ENCODE measurements at regions not wholly inside any gene's neighbourhood (a gene's known extent, or its start where the extent isn't known, plus 50 kb on each side); places are given as distances from the start of the nearest gene placed in this dataset.
"Not testable (repeated sequence)": the region's sequence is repeated elsewhere in the genome, so short reads cannot be mapped to it uniquely, and the experiment has no call there.

DNA sequence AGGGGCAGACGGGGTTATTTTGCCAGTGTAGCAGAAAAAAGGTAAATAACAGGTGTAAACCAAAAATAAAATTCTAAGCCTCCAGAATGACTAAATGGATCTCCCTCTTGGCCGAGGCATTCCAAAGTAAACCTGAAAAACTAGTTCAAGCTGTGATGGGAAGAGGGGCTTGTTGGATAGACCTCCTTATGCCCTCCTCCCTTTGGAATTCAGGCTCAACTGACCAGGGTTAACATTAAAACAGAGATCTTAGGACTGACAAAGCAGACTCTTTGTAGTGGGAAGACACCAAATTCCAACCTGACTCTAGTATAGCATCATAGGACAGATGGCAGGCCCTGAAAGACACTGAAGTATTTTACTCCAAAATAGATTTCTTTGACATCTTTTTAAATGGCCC, 113.8 kb upstream of the ITGB1 start:
- peaks cover 5% of the 10 kb centered on the region for H3K9me3 Mint-ChIP-seq

DNA sequence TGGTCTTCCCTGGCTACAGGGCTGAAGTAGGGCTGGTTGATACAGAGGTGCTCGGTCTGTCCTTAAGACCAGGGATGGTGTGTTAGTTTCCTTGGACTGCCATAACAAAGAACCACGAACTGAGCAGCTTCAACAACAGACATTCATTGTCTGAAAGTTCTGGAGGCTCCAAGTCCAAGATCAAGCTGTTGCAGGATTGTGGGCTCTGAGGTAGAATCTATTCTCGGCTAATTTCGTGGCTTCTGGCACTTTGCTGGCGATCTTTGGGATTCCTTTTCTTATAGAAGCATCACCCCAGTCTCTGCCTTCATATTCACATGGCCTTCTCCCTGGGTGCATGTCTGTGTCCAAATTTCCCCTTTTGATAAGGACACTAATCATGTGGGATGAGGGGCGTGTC, 112.1 kb upstream of the ITGB1 start:
- CTCF ChIA-PET: no interaction called here
- Mint-ChIP-seq H3K4me1 (no peaks in the 10 kb centered on the region), H3K4me3 (no peak overlapping the region), H3K27me3 (peaks cover 4% of the 10 kb centered on the region), H3K27ac (no peak overlapping the region), H3K9me3 (peaks cover 7% of the 10 kb centered on the region), H3K36me3 (no peaks in the 10 kb centered on the region)
- DNase-seq: no peak

More for the DNA sequence above, 113.8 kb upstream of the ITGB1 start:
- peaks cover 4% of the 10 kb centered on the region for H3K27me3 Mint-ChIP-seq
- H3K4me3 Mint-ChIP-seq: no peak overlapping the region
- H3K27ac Mint-ChIP-seq: no peak overlapping the region
- no peaks in the 10 kb centered on the region for H3K4me1 Mint-ChIP-seq
- DNase-seq: no peak
- CTCF ChIA-PET: no interaction called here
- H3K36me3 Mint-ChIP-seq: no peaks in the 10 kb centered on the region

DNA sequence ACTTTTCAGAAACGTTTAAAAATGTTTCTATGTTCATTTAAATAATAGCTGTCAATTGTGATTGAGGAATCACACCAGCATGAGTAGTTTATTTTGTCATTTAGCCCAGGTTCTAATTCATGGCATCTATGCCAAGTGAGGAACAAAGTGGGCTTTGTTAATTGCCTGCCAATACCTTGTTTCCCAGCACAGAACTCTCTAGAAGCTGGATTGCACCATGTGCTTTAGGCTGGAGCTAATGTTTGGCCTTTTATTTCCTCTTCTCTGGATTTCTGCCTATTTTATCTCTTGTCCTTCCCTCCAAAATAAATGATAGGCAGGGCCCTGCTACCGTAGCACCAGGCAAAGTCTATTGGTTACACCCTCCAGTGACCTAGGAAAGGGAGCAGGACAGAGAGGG, 109.9 kb upstream of the ITGB1 start:
- H3K27ac Mint-ChIP-seq: no peak overlapping the region
- H3K9me3 Mint-ChIP-seq: peaks cover 7% of the 10 kb centered on the region
- DNase-seq: no peak
- H3K4me3 Mint-ChIP-seq: no peak overlapping the region
- H3K27me3 Mint-ChIP-seq: peaks cover 4% of the 10 kb centered on the region
- no peaks in the 10 kb centered on the region for H3K36me3 Mint-ChIP-seq
- CTCF ChIA-PET: no interaction called here
- H3K4me1 Mint-ChIP-seq: no peaks in the 10 kb centered on the region

DNA sequence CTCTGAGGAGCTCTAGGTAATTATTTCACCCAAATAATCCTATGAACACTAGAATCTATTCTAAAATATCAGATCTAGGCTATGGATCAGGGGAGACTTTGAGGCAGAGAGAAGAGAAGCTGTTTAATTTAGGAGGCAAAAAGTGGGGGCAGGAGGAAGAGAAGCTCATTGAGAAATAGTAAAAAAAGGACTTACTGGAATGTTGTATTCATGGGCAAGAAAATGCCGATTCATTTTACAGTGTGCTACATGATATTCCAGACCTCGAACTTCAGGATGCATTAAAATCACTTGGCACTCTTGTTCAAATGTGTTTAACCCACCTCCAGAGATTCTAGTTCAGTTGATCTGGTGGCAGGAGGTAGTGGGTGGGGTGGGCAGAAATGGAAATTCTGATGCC, 109.5 kb upstream of the ITGB1 start:
- Mint-ChIP-seq H3K27ac (no peak overlapping the region), H3K4me1 (no peaks in the 10 kb centered on the region), H3K27me3 (peaks cover 4% of the 10 kb centered on the region), H3K9me3 (peaks cover 7% of the 10 kb centered on the region), H3K36me3 (no peaks in the 10 kb centered on the region), H3K4me3 (no peak overlapping the region)
- CTCF ChIA-PET: no interaction called here
- no peak for DNase-seq

DNA sequence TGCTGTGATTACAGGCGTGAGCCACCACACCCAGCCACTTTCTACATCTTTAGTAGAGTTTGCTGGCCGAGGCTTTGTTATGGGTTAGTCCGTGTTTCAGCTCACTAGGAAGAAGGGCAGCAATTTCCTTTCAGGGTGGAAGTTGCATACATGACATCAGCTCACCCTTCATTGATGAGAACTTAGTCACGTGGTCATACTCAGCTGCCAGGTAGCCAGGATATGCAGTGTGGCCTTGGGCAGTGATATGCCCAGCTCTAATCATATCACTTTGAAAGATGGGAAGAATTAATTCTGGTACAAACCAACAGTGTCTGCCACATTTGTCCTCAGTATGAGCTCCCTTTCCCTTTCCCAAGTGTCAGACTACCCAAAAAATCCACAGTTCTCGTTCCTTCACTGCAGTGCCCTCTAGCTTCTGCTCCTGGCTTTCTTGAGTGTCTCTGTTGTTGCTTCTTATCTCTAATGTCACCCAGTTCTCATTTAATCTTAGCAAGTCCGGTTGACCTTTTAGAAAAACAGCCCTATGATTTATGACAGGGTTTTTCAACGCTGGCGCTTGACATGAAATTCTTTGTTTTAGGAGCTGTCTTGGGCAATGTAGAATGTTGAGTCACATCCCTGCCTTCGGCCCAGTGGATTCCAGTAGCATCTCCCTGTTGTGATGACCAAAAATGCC, 108.7 kb upstream of the ITGB1 start:
- H3K36me3 Mint-ChIP-seq: no peaks in the 10 kb centered on the region
- H3K27ac Mint-ChIP-seq: no peak overlapping the region
- H3K9me3 Mint-ChIP-seq: peaks cover 7% of the 10 kb centered on the region
- no peak for DNase-seq
- CTCF ChIA-PET: interaction anchor here (0.9 kb wide), 1 partner anchor 89 kb away, joined by 3 read pairs; no protein-coding TSS in a partner anchor
- H3K4me1 Mint-ChIP-seq: no peaks in the 10 kb centered on the region
- H3K4me3 Mint-ChIP-seq: no peak overlapping the region
- H3K27me3 Mint-ChIP-seq: peaks cover 4% of the 10 kb centered on the region

DNA sequence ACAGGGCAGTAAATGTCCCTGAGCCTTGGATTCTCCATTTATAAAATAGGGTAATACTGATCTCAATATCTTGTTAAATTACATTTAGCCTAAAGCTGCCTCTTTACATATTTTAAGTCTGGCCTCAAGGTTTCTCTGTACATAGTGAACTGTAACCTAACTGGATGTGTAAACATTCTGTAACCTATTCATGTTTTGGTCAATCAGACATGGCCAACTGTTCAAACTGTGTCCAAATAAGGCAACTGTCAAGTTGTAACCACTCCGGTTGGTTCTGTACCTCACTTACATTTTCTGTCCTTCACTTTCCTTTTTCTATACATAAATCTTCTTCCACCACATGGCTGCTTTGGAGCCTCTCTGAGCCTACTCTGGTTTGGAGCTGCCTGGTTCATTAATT, 107.1 kb upstream of the ITGB1 start:
- Mint-ChIP-seq H3K4me3 (no peak overlapping the region), H3K27ac (no peak overlapping the region), H3K36me3 (no peaks in the 10 kb centered on the region), H3K27me3 (peaks cover 4% of the 10 kb centered on the region), H3K4me1 (no peaks in the 10 kb centered on the region), H3K9me3 (peaks cover 3% of the 10 kb centered on the region)
- CTCF ChIA-PET: no interaction called here
- DNase-seq: no peak

DNA sequence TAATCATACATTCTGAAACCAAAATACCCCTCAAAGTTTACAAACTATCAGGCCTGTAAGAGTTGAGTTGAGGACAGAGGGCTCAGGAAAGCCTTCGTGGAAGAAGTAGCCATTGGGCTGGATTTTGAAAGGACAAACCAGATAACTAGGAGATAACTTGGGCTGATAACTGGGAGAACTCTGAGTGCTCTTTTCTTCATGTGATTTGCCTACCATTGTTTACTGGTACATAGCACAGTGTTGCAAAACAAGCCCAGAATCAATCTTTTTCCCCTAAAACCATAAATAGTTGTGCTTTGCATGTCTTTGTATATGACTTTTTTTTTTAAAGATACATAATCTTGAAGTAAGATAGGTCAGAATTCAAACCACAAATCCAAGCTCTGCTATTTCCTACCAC, 106.7 kb upstream of the ITGB1 start:
- CTCF ChIA-PET: no interaction called here
- no peak for DNase-seq
- Mint-ChIP-seq H3K9me3 (peaks cover 3% of the 10 kb centered on the region), H3K4me1 (no peaks in the 10 kb centered on the region), H3K4me3 (no peak overlapping the region), H3K36me3 (no peaks in the 10 kb centered on the region), H3K27ac (no peak overlapping the region), H3K27me3 (peaks cover 4% of the 10 kb centered on the region)

DNA sequence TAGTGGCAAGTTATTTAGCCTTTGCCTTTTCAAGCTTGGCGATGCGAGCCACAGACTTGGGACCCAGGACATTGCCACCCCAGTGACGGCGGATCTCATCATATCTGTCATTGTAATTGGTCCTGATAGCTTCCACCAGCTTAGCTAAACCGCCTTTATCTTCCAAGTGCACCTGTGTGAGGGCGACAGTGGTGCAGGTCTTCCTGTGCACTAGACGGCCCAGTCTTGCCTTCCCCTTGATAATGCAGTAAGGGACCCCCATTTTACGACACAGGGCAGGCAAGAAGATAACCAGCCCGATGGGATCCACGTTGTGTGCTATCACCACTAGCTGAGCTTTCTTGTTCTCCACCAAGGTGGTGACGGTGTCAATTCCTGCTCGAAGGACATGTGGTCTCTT, 99.6 kb upstream of the ITGB1 start:
- Mint-ChIP-seq H3K9me3 (no peaks in the 10 kb centered on the region), H3K4me1 (no peaks in the 10 kb centered on the region), H3K4me3 (no peak overlapping the region), H3K27ac (no peak overlapping the region), H3K36me3 (no peaks in the 10 kb centered on the region), H3K27me3 (peaks cover 18% of the 10 kb centered on the region)
- CTCF ChIA-PET: interaction anchor here (0.6 to 1.2 kb wide), 2 partner anchors 49 to 697 kb away, joined by 3 to 4 read pairs; no protein-coding TSS in a partner anchor
- no peak for DNase-seq

DNA sequence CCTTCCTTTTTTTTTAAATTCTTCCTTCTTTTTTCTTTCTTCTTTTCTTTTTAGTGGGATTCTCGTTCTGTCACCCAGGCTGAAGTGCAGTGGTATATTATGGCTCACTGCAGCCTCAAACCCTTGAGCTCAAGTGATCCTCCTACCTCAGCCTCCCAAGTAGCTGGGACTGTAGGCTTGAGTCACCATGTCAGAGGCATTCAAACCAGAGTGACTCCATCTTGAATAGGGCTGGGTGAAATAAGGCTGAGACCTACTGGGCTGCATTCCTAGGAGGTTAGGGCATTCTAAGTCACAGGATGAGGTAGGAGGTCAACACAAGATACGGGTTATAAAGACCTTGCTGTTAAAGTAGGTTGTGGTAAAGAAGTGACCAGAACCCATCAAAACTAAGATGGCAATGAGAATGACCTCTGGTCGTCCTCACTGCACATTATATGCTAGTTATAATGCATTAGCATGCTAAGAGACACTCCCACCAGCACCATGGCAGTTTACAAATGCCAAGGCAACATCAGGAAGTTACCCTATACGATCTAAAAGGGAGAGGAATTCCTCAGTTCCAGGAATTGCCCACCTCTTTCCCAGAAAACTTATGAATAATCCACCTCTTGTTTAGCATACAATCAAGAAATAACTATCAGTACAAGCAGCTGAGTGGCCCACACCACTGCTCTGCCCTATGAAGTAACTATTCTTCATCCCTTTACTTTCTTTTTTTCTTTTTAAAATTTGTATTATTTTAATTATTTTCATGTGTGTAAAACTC, 99.0 kb upstream of the ITGB1 start:
- CTCF ChIA-PET: interaction anchor here (0.6 to 1.2 kb wide), 2 partner anchors 48 to 696 kb away, joined by 3 to 4 read pairs; no protein-coding TSS in a partner anchor
- Mint-ChIP-seq H3K4me1 (no peaks in the 10 kb centered on the region), H3K27ac (no peak overlapping the region), H3K27me3 (peaks cover 18% of the 10 kb centered on the region), H3K36me3 (no peaks in the 10 kb centered on the region), H3K9me3 (no peaks in the 10 kb centered on the region), H3K4me3 (no peak overlapping the region)
- DNase-seq: no peak

DNA sequence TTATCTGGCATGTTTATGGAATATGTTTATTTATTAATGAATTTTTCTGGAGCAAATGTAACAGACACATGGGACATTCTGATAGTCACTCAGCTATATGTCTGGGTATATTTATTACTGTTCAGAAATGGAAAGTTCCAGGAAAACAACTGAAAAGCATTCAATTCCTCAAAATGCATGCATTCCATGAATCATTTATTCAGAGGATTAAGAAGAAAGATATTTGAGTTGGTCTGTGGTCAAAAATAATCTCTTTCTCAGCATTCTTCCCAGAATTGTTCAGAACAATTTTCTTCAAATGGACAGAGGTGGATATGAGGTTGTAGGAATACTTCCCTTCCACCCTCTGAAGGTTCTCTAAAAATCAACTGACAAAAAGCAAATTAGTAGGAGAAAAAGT, 97.6 kb upstream of the ITGB1 start:
- Mint-ChIP-seq H3K36me3 (no peaks in the 10 kb centered on the region), H3K4me3 (no peak overlapping the region), H3K4me1 (no peaks in the 10 kb centered on the region), H3K27ac (no peak overlapping the region), H3K9me3 (no peaks in the 10 kb centered on the region), H3K27me3 (peaks cover 18% of the 10 kb centered on the region)
- CTCF ChIA-PET: no interaction called here
- no peak for DNase-seq

DNA sequence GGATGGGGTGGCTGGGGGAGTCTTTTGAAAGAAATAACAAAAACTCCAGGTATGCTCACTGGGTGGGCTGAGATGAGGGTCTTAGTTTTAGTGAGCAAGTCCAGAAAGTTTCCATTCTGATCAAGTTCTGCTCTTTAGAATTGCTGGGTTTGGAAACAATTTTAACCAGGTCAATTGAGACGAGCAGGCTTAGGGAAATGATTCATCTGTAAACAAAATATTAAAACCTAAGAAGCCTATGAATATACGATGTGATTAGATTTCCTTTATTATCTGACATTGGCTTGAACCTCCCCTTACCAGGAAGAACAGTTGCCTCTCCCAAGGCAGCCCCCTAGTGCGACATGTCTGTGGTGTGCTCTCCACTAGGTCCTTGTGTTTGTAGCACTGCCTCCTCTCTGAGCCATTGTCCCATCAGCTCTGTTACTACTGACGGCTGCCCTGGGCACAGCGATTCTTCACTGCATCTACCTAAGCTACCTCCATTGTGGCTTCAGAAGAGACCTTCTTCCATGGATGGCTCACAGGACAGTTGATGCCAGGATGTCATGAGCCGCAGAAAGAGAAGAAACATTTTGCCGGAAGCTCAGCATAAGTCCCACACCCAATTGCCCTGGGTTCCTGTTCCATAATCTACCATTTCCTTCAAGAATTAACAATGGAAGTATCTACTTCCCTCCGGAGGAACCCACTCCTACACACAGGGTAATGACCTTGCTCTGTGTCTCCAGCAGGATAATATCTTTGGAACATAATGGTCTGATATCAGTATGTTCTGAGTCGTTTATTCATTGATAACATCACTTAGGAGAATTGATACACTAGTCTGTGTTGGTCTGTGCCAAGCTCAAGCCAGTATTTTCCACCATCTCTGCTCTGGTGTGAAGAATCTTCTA, 95.1 kb upstream of the ITGB1 start:
- Mint-ChIP-seq H3K4me1 (no peaks in the 10 kb centered on the region), H3K36me3 (no peaks in the 10 kb centered on the region), H3K27me3 (peaks cover 18% of the 10 kb centered on the region), H3K9me3 (no peaks in the 10 kb centered on the region), H3K27ac (no peak overlapping the region), H3K4me3 (no peak overlapping the region)
- CTCF ChIA-PET: no interaction called here
- no peak for DNase-seq

DNA sequence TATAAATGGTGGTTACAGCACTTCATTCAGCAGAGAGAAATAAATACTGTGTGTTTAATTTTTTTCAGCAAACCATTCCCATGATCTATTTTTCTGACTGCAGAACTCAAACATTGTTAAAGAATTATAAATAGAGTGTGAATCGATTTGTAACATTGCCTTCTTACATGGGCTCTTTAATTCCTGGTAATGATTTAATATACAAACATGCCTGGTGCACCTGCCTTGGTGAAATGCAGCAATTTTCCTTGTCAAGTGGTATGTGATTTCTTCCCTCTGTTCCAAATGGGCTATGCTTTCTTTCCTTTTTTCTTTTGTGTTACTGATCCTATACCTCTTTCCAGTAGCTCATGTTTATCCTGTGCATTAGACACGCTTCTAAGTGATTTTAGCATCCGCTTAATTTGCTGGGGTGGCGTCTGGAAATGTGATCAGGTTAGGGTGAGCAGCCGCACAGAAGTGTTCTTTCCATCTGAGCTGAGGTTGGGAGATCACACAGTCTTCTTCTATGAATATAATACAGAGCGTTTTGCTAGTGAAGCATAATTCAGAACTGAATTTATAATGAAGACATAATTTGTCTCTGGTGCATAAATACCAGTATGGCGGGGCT, 94.3 kb upstream of the ITGB1 start:
- CTCF ChIA-PET: no interaction called here
- Mint-ChIP-seq H3K36me3 (no peaks in the 10 kb centered on the region), H3K9me3 (no peaks in the 10 kb centered on the region), H3K4me3 (no peak overlapping the region), H3K27ac (no peak overlapping the region), H3K4me1 (no peaks in the 10 kb centered on the region), H3K27me3 (peaks cover 18% of the 10 kb centered on the region)
- DNase-seq: no peak

DNA sequence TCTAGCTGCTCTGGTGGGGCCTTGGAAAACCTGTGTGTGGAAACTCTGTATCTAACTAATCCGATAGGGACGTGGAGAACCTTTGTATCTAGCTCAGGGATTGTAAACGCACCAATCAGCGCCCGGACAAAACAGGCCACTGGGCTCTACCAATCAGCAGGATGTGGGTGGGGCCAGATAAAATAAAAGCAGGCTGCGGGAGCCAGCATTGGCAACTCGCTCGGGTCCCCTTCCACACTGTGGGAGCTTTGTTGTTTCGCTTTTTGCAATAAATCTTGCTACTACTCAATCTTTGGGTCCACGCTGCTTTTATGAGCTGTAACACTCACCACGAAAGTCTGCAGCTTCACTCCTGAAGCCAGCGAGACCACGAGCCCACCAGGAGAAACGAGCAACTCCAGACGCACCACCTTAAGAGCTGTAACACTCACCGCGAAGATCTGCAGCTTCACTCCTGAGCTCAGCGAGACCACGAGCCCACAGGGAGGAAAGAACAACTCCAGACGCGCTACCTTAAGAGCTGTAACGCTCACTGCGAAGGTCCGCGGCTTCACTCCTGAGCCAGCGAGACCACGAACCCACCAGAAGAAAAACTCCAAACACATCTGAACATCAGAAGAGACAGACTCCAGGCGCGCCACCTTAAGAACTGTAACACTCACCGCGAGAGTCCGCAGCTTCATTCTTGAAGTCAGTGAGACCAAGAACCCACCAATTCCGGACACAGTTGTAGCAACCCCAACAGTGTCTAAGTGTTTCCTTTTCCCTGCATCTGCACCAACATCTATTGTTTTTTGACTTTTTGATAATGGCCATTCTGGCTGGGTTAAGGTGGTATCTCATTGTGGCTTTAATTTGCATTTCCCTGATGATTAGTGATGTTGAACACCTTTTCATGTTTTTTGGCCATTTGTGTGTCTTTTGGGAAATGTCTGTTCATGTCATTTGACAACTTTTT, 92.2 kb upstream of the ITGB1 start:
- not testable (repeated sequence) for H3K36me3 Mint-ChIP-seq, DNase-seq, H3K4me1 Mint-ChIP-seq, H3K9me3 Mint-ChIP-seq, H3K27me3 Mint-ChIP-seq
- peak overlapping the region; percentile 60 for H3K4me3 Mint-ChIP-seq
- CTCF ChIA-PET: interaction anchor here (1.3 kb wide), 1 partner anchor 41 kb away, joined by 4 read pairs; no protein-coding TSS in a partner anchor
- H3K27ac Mint-ChIP-seq: peak overlapping the region; percentile 30

Data from activated naive CD4-positive, alpha-beta T cell treated with anti-CD3 and anti-CD28 coated beads, Interleukin-2, amount 10 ng/mL, durations not matched to agents 7 days and 5 days (primary cell).